ENCODE measurements at regions not wholly inside any gene's neighbourhood (a gene's known extent, or its start where the extent isn't known, plus 50 kb on each side); places are given as distances from the start of the nearest gene placed in this dataset.
"Not testable (repeated sequence)": the region's sequence is repeated elsewhere in the genome, so short reads cannot be mapped to it uniquely, and the experiment has no call there.

GRCh38 chr4:111930659-111931058, 214.6 kb upstream of the FAM241A start:
- no peak for DNase-seq

GRCh38 chr4:111933703-111934102, 211.6 kb upstream of the FAM241A start:
- no peak for DNase-seq

GRCh38 chr4:111934314-111934713, 210.9 kb upstream of the FAM241A start:
- DNase-seq: no peak

GRCh38 chr4:111937368-111937767, 207.9 kb upstream of the FAM241A start:
- DNase-seq: no peak

GRCh38 chr4:111941957-111942356, 203.3 kb upstream of the FAM241A start:
- DNase-seq: no peak

- DNase-seq: no peak
Observed at GRCh38 chr4:111943796-111944203, 201.5 kb upstream of the FAM241A start.

- DNase-seq: no peak
Observed at GRCh38 chr4:111945014-111945413, 200.2 kb upstream of the FAM241A start.

GRCh38 chr4:111946800-111947199, 198.5 kb upstream of the FAM241A start:
- no peak for DNase-seq

GRCh38 chr4:111952688-111953087, 192.6 kb upstream of the FAM241A start:
- DNase-seq: no peak

- no peak for DNase-seq
Observed at GRCh38 chr4:111954550-111954949, 190.7 kb upstream of the FAM241A start.

- no peak for DNase-seq
Observed at GRCh38 chr4:111955001-111955400, 190.3 kb upstream of the FAM241A start.

GRCh38 chr4:111957116-111957515, 188.1 kb upstream of the FAM241A start:
- no peak for DNase-seq

- DNase-seq: no peak
Observed at GRCh38 chr4:111957997-111958396, 187.3 kb upstream of the FAM241A start.

GRCh38 chr4:111959222-111959621, 186.0 kb upstream of the FAM241A start:
- DNase-seq: no peak

GRCh38 chr4:111960241-111960667, 185.0 kb upstream of the FAM241A start:
- no peak for DNase-seq

- DNase-seq: not testable (repeated sequence)
Observed at GRCh38 chr4:111961026-111961425, 184.2 kb upstream of the FAM241A start.

GRCh38 chr4:111961809-111962208, 183.4 kb upstream of the FAM241A start:
- DNase-seq: no peak

- DNase-seq: no peak
Observed at GRCh38 chr4:111963158-111963700, 182.0 kb upstream of the FAM241A start.

- DNase-seq: no peak
Observed at GRCh38 chr4:111977419-111977965, 167.8 kb upstream of the FAM241A start.

- DNase-seq: no peak
Observed at GRCh38 chr4:111979921-111980320, 165.3 kb upstream of the FAM241A start.

GRCh38 chr4:111982089-111982488, 163.2 kb upstream of the FAM241A start:
- DNase-seq: no peak

GRCh38 chr4:111984169-111984819, 161.0 kb upstream of the FAM241A start:
- DNase-seq: no peak

GRCh38 chr4:111985426-111985825, 159.8 kb upstream of the FAM241A start:
- DNase-seq: no peak

GRCh38 chr4:111986095-111986494, 159.2 kb upstream of the FAM241A start:
- DNase-seq: no peak

GRCh38 chr4:111988514-111988913, 156.7 kb upstream of the FAM241A start:
- DNase-seq: no peak
